Endodermal cell (in vitro differentiated cells): ENCODE measurements at regions not wholly inside any gene's neighbourhood (a gene's known extent, or its start where the extent isn't known, plus 50 kb on each side); places are given as distances from the start of the nearest gene placed in this dataset.

ENCODE experiments used
- DNase-seq: peaks from one replicate; pipeline ENCODE4 v3.0.0-alpha.2; 2017
- H3K27ac ChIP-seq: 2 replicates; pipeline ENCODE4 v1.5.1; 2013; ENCODE audit warnings: mild to moderate bottlenecking, low read depth, low read length, moderate library complexity
- H3K27me3 ChIP-seq: 2 replicates; pipeline ENCODE4 v1.6.1; 2013; ENCODE audit warnings: mild to moderate bottlenecking, low read length, moderate library complexity; ENCODE audit not compliant: insufficient read depth, control insufficient read depth, poor library complexity, severe bottlenecking
- H3K36me3 ChIP-seq: 2 replicates; pipeline ENCODE4 v1.7.0; 2013; ENCODE audit warnings: mild to moderate bottlenecking, low read length, moderate library complexity; ENCODE audit not compliant: control insufficient read depth, insufficient read depth
- H3K4me1 ChIP-seq: one replicate; pipeline ENCODE4 v1.7.0; 2013; ENCODE audit warnings: low read length; ENCODE audit not compliant: control insufficient read depth, insufficient read depth
- H3K4me3 ChIP-seq: 2 replicates; pipeline ENCODE4 v1.5.1; 2013; ENCODE audit warnings: mild to moderate bottlenecking, low read length, moderate library complexity
- H3K9ac ChIP-seq: 2 replicates; pipeline ENCODE4 v1.6.1; 2013; ENCODE audit warnings: mild to moderate bottlenecking, low read length, moderate library complexity; ENCODE audit not compliant: poor library complexity, severe bottlenecking; ENCODE audit errors: extremely low read depth
- H3K9me3 ChIP-seq: 2 replicates; pipeline ENCODE4 v1.6.1; 2013; ENCODE audit warnings: mild to moderate bottlenecking, low read length, moderate library complexity; ENCODE audit not compliant: control insufficient read depth
- H3K27ac Mint-ChIP-seq: 2 replicates; pipeline ENCODE4 v1.8.0; 2020; ENCODE audit warnings: mixed read lengths
- H3K27me3 Mint-ChIP-seq: 2 replicates; pipeline ENCODE4 v1.8.0; 2021; ENCODE audit warnings: mild to moderate bottlenecking, mixed read lengths; ENCODE audit not compliant: insufficient read depth
- H3K36me3 Mint-ChIP-seq: 2 replicates; pipeline ENCODE4 v1.8.0; 2020; ENCODE audit warnings: low read depth, mixed read lengths
- H3K4me1 Mint-ChIP-seq: 2 replicates; pipeline ENCODE4 v1.8.0; 2020; ENCODE audit warnings: mixed read lengths
- H3K4me3 Mint-ChIP-seq: 2 replicates; pipeline ENCODE4 v1.8.0; 2020; ENCODE audit warnings: mild to moderate bottlenecking, moderate library complexity, mixed read lengths
- H3K9me3 Mint-ChIP-seq: 2 replicates; pipeline ENCODE4 v1.8.0; 2020; ENCODE audit warnings: mild to moderate bottlenecking, mixed read lengths
- WGBS, 2 experiments: methylation state at CpG; one replicate each; pipeline versions ENCODE4 v1.1.5 to v1.1.7; 2013; ENCODE audit warnings: missing lambda C conversion rate in 2 of 2, mixed read lengths in 1 of 2; ENCODE audit not compliant: insufficient coverage in 1 of 2, insufficient read length in 1 of 2; 5-methylcytosine and 5-hydroxymethylcytosine counted together
- TF ChIP-seq, protein P1 (sequence below): fragments of 200-600 bp; sonication (generic); conservative IDR thresholded peaks from 2 replicates; pipeline ENCODE4 v1.5.0; 2021; ENCODE audit warnings: antibody characterized with exemption, mild to moderate bottlenecking

DNA sequence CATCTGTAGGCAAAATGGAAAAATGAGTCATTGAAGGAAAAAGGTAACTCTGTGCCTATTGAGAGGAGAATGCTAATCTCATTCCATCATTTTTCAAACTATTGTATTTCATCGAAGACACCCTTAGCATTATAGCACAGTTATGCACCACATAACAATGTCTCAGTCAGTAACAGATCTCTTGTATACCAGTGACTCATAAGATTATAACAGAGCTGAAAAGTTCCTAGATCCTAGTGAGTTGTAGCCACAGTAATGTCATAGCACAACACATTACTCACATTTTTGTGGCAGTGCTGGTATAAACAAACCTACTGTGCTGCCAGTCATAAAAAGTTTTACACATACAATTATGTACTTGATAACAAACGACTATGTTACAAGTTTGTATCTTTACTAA is 1077.6 kb downstream of the DIAPH3 start:
- Mint-ChIP-seq H3K4me3 (no peak overlapping the region), H3K27me3 (no peaks in the 10 kb centered on the region), H3K27ac (no peak overlapping the region), H3K4me1 (no peaks in the 10 kb centered on the region), H3K36me3 (no peaks in the 10 kb centered on the region), H3K9me3 (no peaks in the 10 kb centered on the region)
- TF ChIP-seq, protein P1, sequence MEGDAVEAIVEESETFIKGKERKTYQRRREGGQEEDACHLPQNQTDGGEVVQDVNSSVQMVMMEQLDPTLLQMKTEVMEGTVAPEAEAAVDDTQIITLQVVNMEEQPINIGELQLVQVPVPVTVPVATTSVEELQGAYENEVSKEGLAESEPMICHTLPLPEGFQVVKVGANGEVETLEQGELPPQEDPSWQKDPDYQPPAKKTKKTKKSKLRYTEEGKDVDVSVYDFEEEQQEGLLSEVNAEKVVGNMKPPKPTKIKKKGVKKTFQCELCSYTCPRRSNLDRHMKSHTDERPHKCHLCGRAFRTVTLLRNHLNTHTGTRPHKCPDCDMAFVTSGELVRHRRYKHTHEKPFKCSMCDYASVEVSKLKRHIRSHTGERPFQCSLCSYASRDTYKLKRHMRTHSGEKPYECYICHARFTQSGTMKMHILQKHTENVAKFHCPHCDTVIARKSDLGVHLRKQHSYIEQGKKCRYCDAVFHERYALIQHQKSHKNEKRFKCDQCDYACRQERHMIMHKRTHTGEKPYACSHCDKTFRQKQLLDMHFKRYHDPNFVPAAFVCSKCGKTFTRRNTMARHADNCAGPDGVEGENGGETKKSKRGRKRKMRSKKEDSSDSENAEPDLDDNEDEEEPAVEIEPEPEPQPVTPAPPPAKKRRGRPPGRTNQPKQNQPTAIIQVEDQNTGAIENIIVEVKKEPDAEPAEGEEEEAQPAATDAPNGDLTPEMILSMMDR = no peak
- H3K4me3 ChIP-seq = no peak overlapping the region
- no peak overlapping the region for H3K27ac ChIP-seq
- H3K27me3 ChIP-seq = no peaks in the 10 kb centered on the region
- no peak overlapping the region for H3K9ac ChIP-seq
- 64% methylated on average over 2 of the region's 2 CpGs; no CpG with 5 or more reads in 1 of the 2 experiments for WGBS, 2 experiments
- DNase-seq = no peak
- H3K4me1 ChIP-seq = no peaks in the 10 kb centered on the region
- no peaks in the 10 kb centered on the region for H3K9me3 ChIP-seq
- no peaks in the 10 kb centered on the region for H3K36me3 ChIP-seq

DNA sequence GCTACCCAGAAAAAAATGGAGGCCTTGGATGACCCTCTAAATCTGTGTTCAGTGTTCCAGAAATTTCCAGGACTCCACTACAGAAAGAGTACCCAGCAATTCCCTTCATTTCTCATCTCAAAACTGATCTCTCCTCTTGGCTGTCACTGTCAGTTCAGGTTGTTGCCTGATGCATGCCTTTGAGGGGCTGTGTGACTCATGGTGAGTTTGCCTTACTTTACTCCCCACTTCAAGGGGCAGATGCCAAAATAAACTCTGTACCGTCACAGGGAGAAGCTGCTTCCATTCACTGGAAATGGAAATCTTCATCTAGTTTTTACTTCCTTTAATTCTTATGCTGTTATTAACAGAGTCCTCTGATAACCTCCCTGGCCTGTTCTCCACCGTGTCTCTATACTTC is 1075.0 kb downstream of the DIAPH3 start:
- no peak for DNase-seq
- TF ChIP-seq, protein P1 = no peak
- Mint-ChIP-seq H3K4me1 (no peaks in the 10 kb centered on the region), H3K27ac (no peak overlapping the region), H3K9me3 (no peaks in the 10 kb centered on the region), H3K36me3 (no peaks in the 10 kb centered on the region), H3K27me3 (no peaks in the 10 kb centered on the region), H3K4me3 (no peak overlapping the region)
- Histone ChIP-seq H3K9me3 (no peaks in the 10 kb centered on the region), H3K4me1 (no peaks in the 10 kb centered on the region), H3K9ac (no peak overlapping the region), H3K36me3 (no peaks in the 10 kb centered on the region), H3K27ac (no peak overlapping the region), H3K4me3 (no peak overlapping the region), H3K27me3 (no peaks in the 10 kb centered on the region)
- 92 to 100% methylated on average over 1 to 2 of the region's 2 CpGs for WGBS, 2 experiments

DNA sequence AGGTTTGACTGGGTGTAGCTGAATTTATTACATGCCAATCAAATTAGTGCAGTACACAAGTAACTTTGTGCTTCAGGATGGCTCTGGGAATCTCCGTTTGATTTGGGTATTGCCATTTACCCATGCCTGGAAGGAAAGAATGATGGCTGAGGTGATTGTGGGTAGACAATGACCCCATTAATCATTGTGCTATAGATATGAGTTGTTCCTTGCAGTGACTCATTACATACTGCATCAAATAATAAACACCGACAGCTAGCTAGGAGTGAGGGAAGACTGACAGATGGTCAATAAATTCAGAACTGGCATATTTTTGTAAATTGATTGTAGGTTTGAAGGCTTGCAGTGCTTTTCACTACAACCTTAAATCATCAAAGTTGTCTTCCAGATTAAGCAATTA is 1069.5 kb downstream of the DIAPH3 start:
- peaks cover 12% of the 10 kb centered on the region for H3K4me1 ChIP-seq
- TF ChIP-seq, protein P1 = no peak
- no peak for DNase-seq
- no peak overlapping the region for H3K9ac ChIP-seq
- no peaks in the 10 kb centered on the region for H3K36me3 Mint-ChIP-seq
- no peak overlapping the region for H3K27ac Mint-ChIP-seq
- H3K4me1 Mint-ChIP-seq = peaks cover 10% of the 10 kb centered on the region
- H3K36me3 ChIP-seq = no peaks in the 10 kb centered on the region
- no peaks in the 10 kb centered on the region for H3K9me3 ChIP-seq
- no peaks in the 10 kb centered on the region for H3K27me3 Mint-ChIP-seq
- WGBS, 2 experiments = 78% methylated on average over 2 of the region's 2 CpGs; no CpG with 5 or more reads in 1 of the 2 experiments
- no peak overlapping the region for H3K27ac ChIP-seq
- no peak overlapping the region for H3K4me3 Mint-ChIP-seq
- no peaks in the 10 kb centered on the region for H3K9me3 Mint-ChIP-seq
- H3K4me3 ChIP-seq = no peak overlapping the region
- no peaks in the 10 kb centered on the region for H3K27me3 ChIP-seq
